ENCODE measurements at regions not wholly inside any gene's neighbourhood (a gene's known extent, or its start where the extent isn't known, plus 50 kb on each side); places are given as distances from the start of the nearest gene placed in this dataset.
"Not testable (repeated sequence)": the region's sequence is repeated elsewhere in the genome, so short reads cannot be mapped to it uniquely, and the experiment has no call there.

GRCh38 chr10:44116474-44116873 lies 268.4 kb downstream of the CXCL12 start:
- intact Hi-C loops (cut with micrococcal nuclease), result no loop called here
- Mint-ChIP-seq H3K4me3 (no peak overlapping the region), H3K27ac (no peak overlapping the region), H3K27me3 (peaks cover 4% of the 10 kb centered on the region), H3K4me1 (no peaks in the 10 kb centered on the region), H3K9me3 (no peaks in the 10 kb centered on the region), H3K36me3 (ENCODE audit: low read depth) (no peaks in the 10 kb centered on the region)
- POLR2A ChIA-PET, result no interaction called here
- no peak for TF ChIP-seq CTCF (IDR thresholded peaks at IDR 0.05)
- DNase-seq, result no peak
- no peak for ATAC-seq (ENCODE audit: low read depth)
- CTCF ChIA-PET, result no interaction called here

GRCh38 chr10:44115516-44115915 lies 269.4 kb downstream of the CXCL12 start:
- ChIA-PET CTCF (no interaction called here), POLR2A (no interaction called here)

GRCh38 chr10:44114441-44114840 lies 270.5 kb downstream of the CXCL12 start:
- POLR2A ChIA-PET, result no interaction called here
- intact Hi-C loops (cut with micrococcal nuclease), result no loop called here
- no peak overlapping the region for H3K4me3 Mint-ChIP-seq

More at GRCh38 chr10:44115516-44115915, 269.4 kb downstream of the CXCL12 start:
- Mint-ChIP-seq H3K9me3 (no peaks in the 10 kb centered on the region), H3K4me3 (no peak overlapping the region), H3K36me3 (ENCODE audit: low read depth) (no peaks in the 10 kb centered on the region), H3K27ac (no peak overlapping the region), H3K4me1 (no peaks in the 10 kb centered on the region), H3K27me3 (peaks cover 4% of the 10 kb centered on the region)
- no peak for DNase-seq
- intact Hi-C loops (cut with micrococcal nuclease), result no loop called here
- no peak for TF ChIP-seq CTCF (IDR thresholded peaks at IDR 0.05)
- no peak for ATAC-seq (ENCODE audit: low read depth)

GRCh38 chr10:44112280-44112679 lies 272.6 kb downstream of the CXCL12 start:
- H3K4me1 Mint-ChIP-seq; DNase-seq; intact Hi-C loops (cut with micrococcal nuclease); POLR2A ChIA-PET; H3K4me3 Mint-ChIP-seq; H3K27me3 Mint-ChIP-seq; ATAC-seq (ENCODE audit: low read depth); H3K9me3 Mint-ChIP-seq; H3K36me3 Mint-ChIP-seq (ENCODE audit: low read depth); CTCF ChIA-PET; H3K27ac Mint-ChIP-seq: not testable (repeated sequence)

More at GRCh38 chr10:44114441-44114840, 270.5 kb downstream of the CXCL12 start:
- CTCF ChIA-PET, result no interaction called here
- no peak for TF ChIP-seq CTCF (IDR thresholded peaks at IDR 0.05)
- H3K27ac Mint-ChIP-seq, result no peak overlapping the region
- no peaks in the 10 kb centered on the region for H3K4me1 Mint-ChIP-seq
- no peaks in the 10 kb centered on the region for H3K9me3 Mint-ChIP-seq
- peaks cover 4% of the 10 kb centered on the region for H3K27me3 Mint-ChIP-seq
- ATAC-seq (ENCODE audit: low read depth) (no peak), DNase-seq (no peak)
- no peaks in the 10 kb centered on the region for H3K36me3 Mint-ChIP-seq (ENCODE audit: low read depth)

GRCh38 chr10:44105696-44106095 lies 279.2 kb downstream of the CXCL12 start:
- POLR2A ChIA-PET, result no interaction called here
- intact Hi-C loops (cut with micrococcal nuclease), result no loop called here
- ATAC-seq (ENCODE audit: low read depth), result no peak
- peaks cover 6% of the 10 kb centered on the region for H3K9me3 Mint-ChIP-seq
- H3K36me3 Mint-ChIP-seq (ENCODE audit: low read depth), result no peaks in the 10 kb centered on the region
- H3K27me3 Mint-ChIP-seq, result no peaks in the 10 kb centered on the region
- CTCF ChIA-PET, result no interaction called here
- no peaks in the 10 kb centered on the region for H3K4me1 Mint-ChIP-seq
- H3K27ac Mint-ChIP-seq, result no peak overlapping the region
- DNase-seq, result no peak
- no peak for TF ChIP-seq CTCF (IDR thresholded peaks at IDR 0.05)
- H3K4me3 Mint-ChIP-seq, result no peak overlapping the region

GRCh38 chr10:44102726-44103255 lies 282.1 kb downstream of the CXCL12 start:
- no peak for DNase-seq
- no peak for ATAC-seq (ENCODE audit: low read depth)
- H3K36me3 Mint-ChIP-seq (ENCODE audit: low read depth), result no peaks in the 10 kb centered on the region
- no peaks in the 10 kb centered on the region for H3K4me1 Mint-ChIP-seq
- no peaks in the 10 kb centered on the region for H3K27me3 Mint-ChIP-seq
- H3K4me3 Mint-ChIP-seq, result no peak overlapping the region
- ChIA-PET POLR2A (no interaction called here), CTCF (no interaction called here)
- no peak overlapping the region for H3K27ac Mint-ChIP-seq
- peaks cover 6% of the 10 kb centered on the region for H3K9me3 Mint-ChIP-seq
- TF ChIP-seq CTCF (IDR thresholded peaks at IDR 0.05), result no peak
- intact Hi-C loops (cut with micrococcal nuclease), result no loop called here
